ENCODE measurements at regions not wholly inside any gene's neighbourhood (a gene's known extent, or its start where the extent isn't known, plus 50 kb on each side); places are given as distances from the start of the nearest gene placed in this dataset.

DNA sequence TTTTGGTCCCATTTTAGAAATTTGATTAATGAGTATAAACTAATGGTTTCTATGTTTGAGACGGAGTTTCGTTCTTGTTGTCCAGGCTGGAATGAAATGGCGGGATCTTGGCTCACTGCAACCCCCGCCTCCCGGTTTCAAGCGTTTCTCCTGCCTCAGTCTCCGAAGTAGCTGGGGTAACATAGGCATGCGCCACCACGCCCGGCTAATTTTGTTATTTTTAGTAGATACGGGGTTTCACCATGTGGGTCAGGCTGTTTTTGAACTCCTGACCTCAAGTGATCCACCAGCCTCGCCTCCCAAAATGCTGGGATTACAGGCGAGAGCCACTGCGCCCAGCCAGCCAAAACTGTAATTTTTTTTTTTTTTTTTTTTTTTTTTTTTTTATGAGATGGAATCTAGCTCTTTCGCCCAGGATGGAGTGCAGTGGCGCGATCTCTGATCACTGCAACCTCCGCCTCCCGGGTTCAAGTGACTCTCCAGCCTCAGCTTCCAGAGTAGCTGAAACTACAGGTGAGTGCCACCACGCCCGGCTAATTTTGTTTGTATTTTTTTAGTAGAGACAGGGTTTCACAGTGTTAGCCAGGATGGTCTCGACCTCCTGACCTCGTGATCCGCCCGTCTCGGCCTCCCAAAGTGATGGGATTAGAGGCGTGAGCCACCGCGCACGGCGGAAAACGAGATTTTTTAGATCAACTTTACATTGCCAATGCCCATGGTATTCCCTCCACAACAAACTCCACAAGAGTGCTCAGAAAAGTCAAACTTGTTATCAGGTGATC lies 127.8 kb downstream of the HFE start:
- no peaks in the 10 kb centered on the region for H3K36me3 Mint-ChIP-seq
- CTCF ChIA-PET, result interaction anchor here (0.8 to 5.8 kb wide), 16 partner anchors 9 to 381 kb away, joined by 3 to 114 read pairs (median 21); a partner anchor contains a TSS
- DNase-seq, result no peak
- Histone ChIP-seq H3K36me3 (ENCODE audit: insufficient read depth, low read length) (no peaks in the 10 kb centered on the region), H3K4me3 (ENCODE audit: low read length) (peak overlapping the region; percentile 91), H3K27ac (ENCODE audit: low read depth, low read length) (peak overlapping the region; percentile 94), H3K27me3 (ENCODE audit: insufficient read depth, low read length, poor library complexity, severe bottlenecking) (no peaks in the 10 kb centered on the region), H3K4me1 (ENCODE audit: insufficient read depth, low read length) (peaks cover 23% of the 10 kb centered on the region), H3K9me3 (ENCODE audit: low read length) (no peaks in the 10 kb centered on the region)
- peaks cover 2 to 8% (median 5%) of the 10 kb centered on the region in 3 donors for H3K4me1 Mint-ChIP-seq
- peak overlapping the region in 2 of 8 donors; percentile 22 to 57 for H3K27ac Mint-ChIP-seq
- H3K4me3 Mint-ChIP-seq, result peak overlapping the region in 3 of 7 donors; percentile 31 to 54 (median 49)
- POLR2A ChIA-PET, result interaction anchor here (0.6 to 4.6 kb wide), 23 partner anchors 9 to 918 kb away, joined by 3 to 391 read pairs (median 22); a partner anchor contains a TSS
- no peaks in the 10 kb centered on the region for H3K27me3 Mint-ChIP-seq
- H3K9me3 Mint-ChIP-seq, result peaks cover 0 to 2% (median 0%) of the 10 kb centered on the region in 5 donors

DNA sequence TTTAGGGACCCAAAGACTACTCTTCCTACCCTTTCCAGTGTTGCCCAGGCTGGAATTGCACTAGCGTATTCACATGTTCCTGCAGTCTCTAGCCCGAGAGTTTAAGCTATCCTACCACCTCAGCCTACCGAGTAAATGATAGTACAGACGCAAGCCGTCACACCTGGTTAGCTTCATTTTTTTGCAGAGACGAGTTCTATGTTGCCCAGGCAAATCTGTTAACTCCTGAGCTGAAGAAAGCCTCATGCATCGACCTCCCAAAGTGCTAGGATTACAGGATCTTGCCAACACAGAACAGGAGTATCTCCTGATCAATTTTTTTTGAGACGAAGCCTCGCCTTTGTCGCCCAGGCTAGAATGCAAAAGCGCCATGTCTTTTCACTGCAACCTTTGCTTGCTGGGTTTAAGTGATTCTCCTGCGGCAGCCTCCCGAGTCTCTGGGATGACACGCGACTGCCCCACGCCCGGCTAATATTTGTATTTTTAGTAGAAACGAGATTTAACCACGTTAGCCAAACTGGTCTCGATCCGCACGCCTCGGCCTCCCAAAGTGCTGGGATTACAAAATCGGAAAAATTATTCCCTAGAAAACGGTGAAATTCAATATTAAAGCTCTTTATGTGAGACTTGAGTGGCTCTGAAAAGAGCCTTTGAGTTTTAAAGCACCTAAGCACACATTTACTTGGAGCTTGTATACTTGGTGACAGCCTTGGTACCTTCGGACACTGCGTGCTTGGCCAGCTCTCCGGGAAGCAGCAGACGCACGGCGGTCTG lies 128.5 kb downstream of the HFE start:
- peak in 3 of 5 donors; percentile 38 to 57 (median 56) for DNase-seq
- Histone ChIP-seq H3K36me3 (ENCODE audit: insufficient read depth, low read length) (no peaks in the 10 kb centered on the region), H3K4me3 (ENCODE audit: low read length) (peak overlapping the region; percentile 91), H3K4me1 (ENCODE audit: insufficient read depth, low read length) (peaks cover 23% of the 10 kb centered on the region), H3K27ac (ENCODE audit: low read depth, low read length) (peak overlapping the region; percentile 94), H3K27me3 (ENCODE audit: insufficient read depth, low read length, poor library complexity, severe bottlenecking) (no peaks in the 10 kb centered on the region), H3K9me3 (ENCODE audit: low read length) (no peaks in the 10 kb centered on the region)
- Mint-ChIP-seq H3K9me3 (peaks cover 0 to 2% (median 0%) of the 10 kb centered on the region in 5 donors), H3K27ac (no peak overlapping the region), H3K4me3 (no peak overlapping the region), H3K36me3 (no peaks in the 10 kb centered on the region), H3K27me3 (no peaks in the 10 kb centered on the region), H3K4me1 (peaks cover 2 to 8% (median 5%) of the 10 kb centered on the region in 3 donors)
- ChIA-PET POLR2A (interaction anchor here (0.6 to 4.6 kb wide), 40 partner anchors 10 to 1677 kb away, joined by 3 to 391 read pairs (median 7); partner anchors contain the start of gene HMGN4), CTCF (interaction anchor here (1.0 to 5.8 kb wide), 20 partner anchors 10 to 917 kb away, joined by 3 to 114 read pairs (median 17); a partner anchor contains a TSS)

DNA sequence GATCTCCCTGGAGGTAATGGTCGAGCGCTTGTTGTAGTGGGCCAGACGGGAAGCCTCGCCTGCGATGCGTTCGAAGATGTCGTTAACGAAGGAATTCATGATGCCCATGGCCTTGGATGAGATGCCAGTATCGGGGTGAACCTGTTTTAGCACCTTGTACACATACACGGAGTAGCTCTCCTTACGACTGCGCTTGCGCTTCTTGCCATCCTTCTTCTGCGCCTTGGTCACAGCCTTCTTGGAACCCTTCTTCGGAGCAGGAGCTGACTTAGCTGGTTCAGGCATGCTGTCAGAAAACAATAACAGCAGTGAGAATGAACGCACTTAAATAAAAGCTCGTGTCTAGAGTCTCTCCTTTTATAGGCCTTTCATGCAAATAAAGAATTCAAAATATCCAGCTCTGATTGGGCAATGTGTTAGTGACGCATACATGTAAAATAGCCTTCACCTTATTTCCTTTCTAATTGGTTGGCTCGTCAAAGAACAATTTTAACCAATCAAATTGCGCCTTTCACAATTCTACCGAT lies 129.2 kb downstream of the HFE start:
- H3K4me3 Mint-ChIP-seq, result no peak overlapping the region
- no peaks in the 10 kb centered on the region for H3K27me3 Mint-ChIP-seq
- Histone ChIP-seq H3K4me3 (ENCODE audit: low read length) (peak overlapping the region; percentile 91), H3K4me1 (ENCODE audit: insufficient read depth, low read length) (peaks cover 23% of the 10 kb centered on the region), H3K27ac (ENCODE audit: low read depth, low read length) (peak overlapping the region; percentile 94), H3K9me3 (ENCODE audit: low read length) (no peaks in the 10 kb centered on the region), H3K27me3 (ENCODE audit: insufficient read depth, low read length, poor library complexity, severe bottlenecking) (no peaks in the 10 kb centered on the region), H3K36me3 (ENCODE audit: insufficient read depth, low read length) (no peaks in the 10 kb centered on the region)
- peak; percentile 43 to 93 (median 91) for DNase-seq
- POLR2A ChIA-PET, result interaction anchor here (0.5 to 4.6 kb wide), 42 partner anchors 9 to 1679 kb away, joined by 3 to 391 read pairs (median 6); partner anchors contain the start of gene HMGN4
- H3K36me3 Mint-ChIP-seq, result no peaks in the 10 kb centered on the region
- CTCF ChIA-PET, result interaction anchor here (1.0 to 5.8 kb wide), 27 partner anchors 10 to 1656 kb away, joined by 3 to 114 read pairs (median 7); a partner anchor contains a TSS
- H3K9me3 Mint-ChIP-seq, result peaks cover 0 to 2% (median 0%) of the 10 kb centered on the region in 5 donors
- H3K27ac Mint-ChIP-seq, result no peak overlapping the region
- peaks cover 2 to 8% (median 5%) of the 10 kb centered on the region in 3 donors for H3K4me1 Mint-ChIP-seq

DNA sequence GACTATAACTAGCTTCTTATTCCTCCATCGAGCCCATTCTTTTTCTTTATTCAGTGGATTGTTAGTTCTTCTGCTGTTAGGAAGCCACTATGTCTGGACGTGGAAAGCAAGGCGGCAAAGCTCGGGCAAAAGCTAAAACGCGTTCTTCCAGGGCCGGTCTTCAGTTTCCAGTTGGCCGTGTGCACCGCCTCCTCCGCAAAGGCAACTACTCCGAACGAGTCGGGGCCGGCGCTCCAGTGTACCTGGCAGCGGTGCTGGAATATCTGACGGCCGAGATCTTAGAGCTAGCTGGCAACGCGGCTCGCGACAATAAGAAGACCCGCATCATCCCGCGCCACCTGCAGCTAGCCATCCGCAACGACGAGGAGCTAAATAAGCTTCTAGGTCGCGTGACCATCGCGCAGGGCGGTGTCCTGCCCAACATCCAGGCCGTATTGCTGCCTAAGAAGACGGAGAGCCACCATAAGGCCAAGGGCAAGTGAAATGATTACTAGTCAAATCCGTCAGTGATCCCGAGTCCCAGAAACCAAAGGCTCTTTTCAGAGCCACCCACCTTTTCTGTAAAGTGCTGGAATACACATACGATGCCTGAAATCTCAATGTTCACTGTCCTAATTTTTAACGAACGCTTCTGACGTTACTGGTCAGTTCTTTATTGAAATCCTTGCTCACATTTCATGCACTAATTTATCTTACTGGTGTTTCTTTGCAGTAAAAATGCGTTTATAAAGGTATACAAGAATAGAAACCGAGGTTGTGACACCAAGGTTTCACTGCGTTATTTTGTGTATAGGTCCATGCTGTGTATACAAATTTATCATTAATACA lies 129.9 kb downstream of the HFE start:
- no peak overlapping the region for H3K27ac Mint-ChIP-seq
- H3K27me3 ChIP-seq (ENCODE audit: insufficient read depth, low read length, poor library complexity, severe bottlenecking), result no peaks in the 10 kb centered on the region
- H3K4me3 Mint-ChIP-seq, result no peak overlapping the region
- no peaks in the 10 kb centered on the region for H3K36me3 Mint-ChIP-seq
- H3K4me3 ChIP-seq (ENCODE audit: low read length), result peak overlapping the region; percentile 68
- peak in 3 of 5 donors; percentile 68 to 90 (median 72) for DNase-seq
- peaks cover 0 to 2% (median 0%) of the 10 kb centered on the region in 5 donors for H3K9me3 Mint-ChIP-seq
- H3K36me3 ChIP-seq (ENCODE audit: insufficient read depth, low read length), result no peaks in the 10 kb centered on the region
- peaks cover 23% of the 10 kb centered on the region for H3K4me1 ChIP-seq (ENCODE audit: insufficient read depth, low read length)
- no peaks in the 10 kb centered on the region for H3K27me3 Mint-ChIP-seq
- peaks cover 2 to 8% (median 5%) of the 10 kb centered on the region in 3 donors for H3K4me1 Mint-ChIP-seq
- ChIA-PET CTCF (interaction anchor here (1.0 to 5.8 kb wide), 26 partner anchors 9 to 1655 kb away, joined by 3 to 114 read pairs (median 9); a partner anchor contains a TSS), POLR2A (interaction anchor here (0.5 to 4.6 kb wide), 42 partner anchors 9 to 1678 kb away, joined by 3 to 391 read pairs (median 6); partner anchors contain the start of gene HMGN4)
- peak overlapping the region; percentile 94 for H3K27ac ChIP-seq (ENCODE audit: low read depth, low read length)
- no peaks in the 10 kb centered on the region for H3K9me3 ChIP-seq (ENCODE audit: low read length)

DNA sequence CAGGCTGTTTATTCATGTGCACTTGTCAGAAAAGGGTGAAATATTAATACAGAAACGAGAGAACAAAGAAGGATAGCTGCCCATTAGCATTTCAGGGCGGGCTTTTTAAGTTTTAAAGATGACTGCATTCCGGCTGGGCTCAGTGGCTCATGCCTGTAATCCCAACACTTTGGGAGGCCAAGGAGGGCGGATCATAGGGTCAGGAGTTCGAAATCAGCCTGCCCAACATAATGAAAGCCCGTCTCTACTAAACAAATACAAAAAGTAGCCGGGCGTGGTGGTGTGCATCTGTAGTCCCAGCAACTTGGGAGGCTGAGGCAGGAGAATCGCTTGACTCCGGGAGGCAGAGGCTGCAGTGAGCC lies 130.5 kb downstream of the HFE start:
- Histone ChIP-seq H3K4me1 (ENCODE audit: insufficient read depth, low read length) (peaks cover 27% of the 10 kb centered on the region), H3K4me3 (ENCODE audit: low read length) (peak overlapping the region; percentile 68), H3K36me3 (ENCODE audit: insufficient read depth, low read length) (no peaks in the 10 kb centered on the region), H3K27me3 (ENCODE audit: insufficient read depth, low read length, poor library complexity, severe bottlenecking) (no peaks in the 10 kb centered on the region), H3K9me3 (ENCODE audit: low read length) (no peaks in the 10 kb centered on the region), H3K27ac (ENCODE audit: low read depth, low read length) (peak overlapping the region; percentile 94)
- ChIA-PET POLR2A (interaction anchor here (0.6 to 4.6 kb wide), 15 partner anchors 8 to 929 kb away, joined by 3 to 391 read pairs (median 45); a partner anchor contains a TSS), CTCF (interaction anchor here (1.1 to 5.8 kb wide), 10 partner anchors 12 to 174 kb away, joined by 3 to 114 read pairs (median 32); a partner anchor contains a TSS)
- no peaks in the 10 kb centered on the region for H3K27me3 Mint-ChIP-seq
- no peak overlapping the region for H3K4me3 Mint-ChIP-seq
- DNase-seq, result no peak
- peaks cover 3 to 8% (median 5%) of the 10 kb centered on the region in 3 donors for H3K4me1 Mint-ChIP-seq
- no peaks in the 10 kb centered on the region for H3K36me3 Mint-ChIP-seq
- peak overlapping the region in 1 of 8 donors; percentile 79 for H3K27ac Mint-ChIP-seq
- no peaks in the 10 kb centered on the region for H3K9me3 Mint-ChIP-seq

DNA sequence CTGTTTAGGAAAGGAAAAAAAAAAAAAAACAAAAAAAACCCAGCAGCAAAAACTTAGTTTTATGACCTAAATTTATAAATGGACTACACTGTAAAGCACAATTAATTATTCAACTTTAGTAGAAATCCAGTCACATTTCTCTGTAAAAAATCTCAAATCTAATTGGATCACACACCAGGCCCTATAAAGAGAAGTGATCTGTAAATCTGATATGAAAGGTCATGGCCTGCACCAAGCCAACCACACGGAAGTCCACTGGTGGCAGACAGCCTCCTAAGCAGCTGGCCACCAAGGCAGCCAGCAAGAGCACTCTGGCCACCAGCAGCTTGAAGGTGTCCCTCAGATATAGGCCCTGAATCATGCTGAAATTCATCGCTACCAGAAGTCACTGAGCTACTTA lies 131.6 kb downstream of the HFE start:
- CTCF ChIA-PET, result interaction anchor here (1.7 kb wide), 1 partner anchor 15 kb away, joined by 7 read pairs; no protein-coding TSS in a partner anchor
- Mint-ChIP-seq H3K27ac (no peak overlapping the region), H3K9me3 (no peaks in the 10 kb centered on the region), H3K4me3 (peak overlapping the region in 1 of 7 donors; percentile 19), H3K4me1 (peaks cover 0 to 9% (median 8%) of the 10 kb centered on the region in 3 donors), H3K36me3 (no peaks in the 10 kb centered on the region), H3K27me3 (no peaks in the 10 kb centered on the region)
- H3K27me3 ChIP-seq (ENCODE audit: insufficient read depth, low read length, poor library complexity, severe bottlenecking), result no peaks in the 10 kb centered on the region
- H3K9me3 ChIP-seq (ENCODE audit: low read length), result no peaks in the 10 kb centered on the region
- peak overlapping the region; percentile 94 for H3K27ac ChIP-seq (ENCODE audit: low read depth, low read length)
- H3K36me3 ChIP-seq (ENCODE audit: insufficient read depth, low read length), result no peaks in the 10 kb centered on the region
- no peak for DNase-seq
- POLR2A ChIA-PET, result interaction anchor here (0.6 to 1.4 kb wide), 6 partner anchors 15 to 1646 kb away, joined by 3 to 8 read pairs (median 3); a partner anchor contains a TSS
- no peak overlapping the region for H3K4me3 ChIP-seq (ENCODE audit: low read length)
- peaks cover 32% of the 10 kb centered on the region for H3K4me1 ChIP-seq (ENCODE audit: insufficient read depth, low read length)

Measured in CD8-positive, alpha-beta memory T cell (primary cell).